ENCODE measurements at regions not wholly inside any gene's neighbourhood (a gene's known extent, or its start where the extent isn't known, plus 50 kb on each side); places are given as distances from the start of the nearest gene placed in this dataset.

- TF ChIP-seq, protein P1, sequence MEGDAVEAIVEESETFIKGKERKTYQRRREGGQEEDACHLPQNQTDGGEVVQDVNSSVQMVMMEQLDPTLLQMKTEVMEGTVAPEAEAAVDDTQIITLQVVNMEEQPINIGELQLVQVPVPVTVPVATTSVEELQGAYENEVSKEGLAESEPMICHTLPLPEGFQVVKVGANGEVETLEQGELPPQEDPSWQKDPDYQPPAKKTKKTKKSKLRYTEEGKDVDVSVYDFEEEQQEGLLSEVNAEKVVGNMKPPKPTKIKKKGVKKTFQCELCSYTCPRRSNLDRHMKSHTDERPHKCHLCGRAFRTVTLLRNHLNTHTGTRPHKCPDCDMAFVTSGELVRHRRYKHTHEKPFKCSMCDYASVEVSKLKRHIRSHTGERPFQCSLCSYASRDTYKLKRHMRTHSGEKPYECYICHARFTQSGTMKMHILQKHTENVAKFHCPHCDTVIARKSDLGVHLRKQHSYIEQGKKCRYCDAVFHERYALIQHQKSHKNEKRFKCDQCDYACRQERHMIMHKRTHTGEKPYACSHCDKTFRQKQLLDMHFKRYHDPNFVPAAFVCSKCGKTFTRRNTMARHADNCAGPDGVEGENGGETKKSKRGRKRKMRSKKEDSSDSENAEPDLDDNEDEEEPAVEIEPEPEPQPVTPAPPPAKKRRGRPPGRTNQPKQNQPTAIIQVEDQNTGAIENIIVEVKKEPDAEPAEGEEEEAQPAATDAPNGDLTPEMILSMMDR (IDR thresholded peaks at IDR 0.05; ENCODE audit: low read depth, low read length, poor library complexity, severe bottlenecking) = no peak
- TF ChIP-seq EZH2phosphoT487 (IDR thresholded peaks at IDR 0.05; ENCODE audit: borderline replicate concordance, low read length) = no peak
Observed at GRCh38 chr3:147130461-147130860, 275.9 kb downstream of the ZIC4 start.

Measured in DOHH2 (cell line).